B cell (primary cell): ENCODE measurements at regions not wholly inside any gene's neighbourhood (a gene's known extent, or its start where the extent isn't known, plus 50 kb on each side); places are given as distances from the start of the nearest gene placed in this dataset.

Experiments used
- ATAC-seq: fragments of 200-7000 bp; cut with Tn5 transposase; one replicate; pipeline ENCODE4 v1.10.0; 2021; ENCODE audit warnings: low read depth, mild to moderate bottlenecking, moderate number of reproducible peaks, moderate library complexity
- CTCF ChIA-PET: fragments of 350-600 bp; sonication (Branson Sonifier 250); formaldehyde crosslinking; loops from one replicate; lab custom pipeline; 2021; ENCODE audit warnings: antibody characterized with exemption, inconsistent platforms; lab: Charles Lee
- POLR2A ChIA-PET: fragments of 350-600 bp; sonication (Branson Sonifier 250); formaldehyde crosslinking; loops from one replicate; lab custom pipeline; 2021; ENCODE audit warnings: antibody characterized with exemption; lab: Charles Lee
- DNase-seq: peaks from one replicate; pipeline ENCODE4 v3.0.0; 2013
- H2AFZ ChIP-seq: 2 replicates; pipeline ENCODE4 v1.6.1; 2012; ENCODE audit warnings: mild to moderate bottlenecking, low read depth, low read length; ENCODE audit not compliant: insufficient read depth, poor library complexity, severe bottlenecking
- H3K27ac ChIP-seq, 2 donors: 1 replicate in 1 of 2; 2 replicates in 1 of 2; pipeline ENCODE4 v1.5.1; 2012 to 2013; ENCODE audit warnings: low read length in 2 of 2, mild to moderate bottlenecking in 2 of 2, moderate library complexity in 1 of 2
- H3K27me3 ChIP-seq, 4 experiments: fragments of 200-600 bp in 1 of 4; sonication (generic) in 1 of 4; replicated peaks in 1 of 4; 1 replicate in 2 of 4; 2 replicates in 2 of 4; pipeline versions ENCODE4 v1.6.1 to v1.7.0; 2013 to 2016; ENCODE audit warnings: low read length in 3 of 4, mild to moderate bottlenecking in 2 of 4, mixed read lengths in 1 of 4, moderate library complexity in 1 of 4; ENCODE audit not compliant: insufficient read depth in 4 of 4, control insufficient read depth in 3 of 4; ENCODE audit errors: control extremely low read depth in 1 of 4
- H3K36me3 ChIP-seq, 2 experiments: replicated peaks in 1 of 2; 1 replicate in 1 of 2; 2 replicates in 1 of 2; pipeline versions ENCODE4 v1.6.1 to v1.7.1; 2013; ENCODE audit warnings: low read length in 1 of 2; ENCODE audit not compliant: insufficient read depth in 2 of 2, control insufficient read depth in 1 of 2; ENCODE audit errors: control extremely low read depth in 1 of 2, extremely low read depth in 1 of 2
- H3K4me1 ChIP-seq, 2 donors: fragments of 200-600 bp in 1 of 2; sonication (generic) in 1 of 2; 1 replicate in 1 of 2; 2 replicates in 1 of 2; pipeline versions ENCODE4 v1.5.1 to v1.6.1; 2013 to 2017; ENCODE audit warnings: low read length in 2 of 2; ENCODE audit not compliant: control insufficient read depth in 2 of 2, insufficient read depth in 2 of 2
- H3K4me2 ChIP-seq: replicated peaks from 2 replicates; pipeline ENCODE3; 2012; ENCODE audit warnings: mild to moderate bottlenecking, low read depth, low read length; ENCODE audit not compliant: poor library complexity, severe bottlenecking
- H3K4me3 ChIP-seq, 5 experiments: fragments of 200-600 bp in 1 of 5; sonication (generic) in 1 of 5; 1 replicate in 3 of 5; 2 replicates in 2 of 5; pipeline versions ENCODE4 v1.5.1 to v1.7.0; 2011 to 2016; ENCODE audit warnings: low read length in 4 of 5, mild to moderate bottlenecking in 4 of 5, low read depth in 2 of 5, control low read depth in 1 of 5, moderate library complexity in 1 of 5; ENCODE audit not compliant: insufficient read depth in 1 of 5; ENCODE audit errors: control extremely low read depth in 1 of 5, extremely low read depth in 1 of 5
- H3K79me2 ChIP-seq: fragments of 200-600 bp; sonication (generic); one replicate; pipeline ENCODE4 v1.6.0; 2016; ENCODE audit warnings: low read length; ENCODE audit not compliant: control insufficient read depth, insufficient read depth
- H3K9ac ChIP-seq: fragments of 200-600 bp; sonication (generic); 2 replicates; pipeline ENCODE4 v1.6.1; 2017; ENCODE audit warnings: mild to moderate bottlenecking, low read length, moderate library complexity
- H3K9me3 ChIP-seq, 3 donors: one replicate each; pipeline versions ENCODE4 v1.6.1 to v1.7.1; 2013; ENCODE audit warnings: low read length in 2 of 3; ENCODE audit not compliant: control insufficient read depth in 2 of 3, insufficient read depth in 1 of 3; ENCODE audit errors: control extremely low read depth in 1 of 3
- H4K20me1 ChIP-seq: 2 replicates; pipeline ENCODE4 v1.6.0; 2012; ENCODE audit warnings: mild to moderate bottlenecking, low read length; ENCODE audit not compliant: insufficient read depth, control insufficient read depth, poor library complexity, severe bottlenecking
- H3K27ac Mint-ChIP-seq: one replicate; pipeline ENCODE4 v1.8.0; 2021; ENCODE audit warnings: mixed read lengths
- H3K27me3 Mint-ChIP-seq: one replicate; pipeline ENCODE4 v1.8.0; 2021; ENCODE audit warnings: mixed read lengths
- H3K4me1 Mint-ChIP-seq: one replicate; pipeline ENCODE4 v1.8.0; 2021; ENCODE audit warnings: mixed read lengths
- H3K4me3 Mint-ChIP-seq: one replicate; pipeline ENCODE4 v1.8.0; 2021; ENCODE audit warnings: mixed read lengths
- H3K9me3 Mint-ChIP-seq: one replicate; pipeline ENCODE4 v1.8.0; 2022; ENCODE audit warnings: mixed read lengths; ENCODE audit not compliant: insufficient read depth
- EZH2 ChIP-seq: IDR thresholded peaks from 2 replicates; pipeline ENCODE4 v1.6.1; 2012; ENCODE audit warnings: borderline replicate concordance, low read depth, mild to moderate bottlenecking, moderate library complexity, low read length; ENCODE audit not compliant: insufficient read depth, poor library complexity, severe bottlenecking
- WGBS: methylation state at CpG from one replicate; pipeline ENCODE4 v1.1.5; 2013; ENCODE audit warnings: missing lambda C conversion rate; ENCODE audit not compliant: insufficient coverage; 5-methylcytosine and 5-hydroxymethylcytosine counted together
- intact Hi-C: fragments of 100-400 bp; cut with micrococcal nuclease; formaldehyde crosslinking; loops from one replicate; pipeline ENCODE4 v1.10.0; 2022
- TF ChIP-seq, protein P1 (sequence below): fragments of 200-600 bp; IDR thresholded peaks from one replicate; pipeline ENCODE4 v1.8.0; 2022; ENCODE audit warnings: antibody characterized with exemption, mild to moderate bottlenecking

DNA sequence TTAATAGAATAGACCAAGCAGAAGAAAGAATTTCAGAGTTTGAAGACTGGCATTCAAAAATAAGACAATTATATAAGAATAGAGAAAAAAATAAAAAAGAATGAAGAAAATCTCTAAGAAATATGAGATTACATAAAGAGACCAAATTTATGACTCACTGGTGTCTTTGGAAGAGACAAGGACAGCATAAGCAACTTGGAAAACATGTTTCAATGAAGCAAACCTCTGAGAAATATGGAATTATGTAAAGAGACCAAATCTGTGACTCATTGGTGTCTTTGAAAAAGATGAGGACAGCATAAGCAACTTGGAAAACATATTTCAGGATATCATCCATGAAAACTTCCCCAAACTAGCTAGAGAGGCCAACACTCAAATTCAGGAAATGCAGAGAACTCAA is 60.4 kb upstream of the LYPLAL1 start:
- H3K4me2 ChIP-seq: no peak overlapping the region
- peaks cover 0 to 16% (median 9%) of the 10 kb centered on the region in 3 donors for H3K9me3 ChIP-seq
- H3K9me3 Mint-ChIP-seq: peaks cover 11% of the 10 kb centered on the region
- no peak for ATAC-seq
- H3K27me3 ChIP-seq: no peaks in the 10 kb centered on the region
- peaks cover 9% of the 10 kb centered on the region for H3K4me1 Mint-ChIP-seq
- CTCF ChIA-PET: no interaction called here
- no peak overlapping the region for H3K9ac ChIP-seq
- H3K27ac Mint-ChIP-seq: no peak overlapping the region
- no peak overlapping the region for H2AFZ ChIP-seq
- no peaks in the 10 kb centered on the region for H3K4me1 ChIP-seq
- no peaks in the 10 kb centered on the region for H4K20me1 ChIP-seq
- H3K4me3 Mint-ChIP-seq: no peak overlapping the region
- no peak for TF ChIP-seq EZH2
- TF ChIP-seq, protein P1, sequence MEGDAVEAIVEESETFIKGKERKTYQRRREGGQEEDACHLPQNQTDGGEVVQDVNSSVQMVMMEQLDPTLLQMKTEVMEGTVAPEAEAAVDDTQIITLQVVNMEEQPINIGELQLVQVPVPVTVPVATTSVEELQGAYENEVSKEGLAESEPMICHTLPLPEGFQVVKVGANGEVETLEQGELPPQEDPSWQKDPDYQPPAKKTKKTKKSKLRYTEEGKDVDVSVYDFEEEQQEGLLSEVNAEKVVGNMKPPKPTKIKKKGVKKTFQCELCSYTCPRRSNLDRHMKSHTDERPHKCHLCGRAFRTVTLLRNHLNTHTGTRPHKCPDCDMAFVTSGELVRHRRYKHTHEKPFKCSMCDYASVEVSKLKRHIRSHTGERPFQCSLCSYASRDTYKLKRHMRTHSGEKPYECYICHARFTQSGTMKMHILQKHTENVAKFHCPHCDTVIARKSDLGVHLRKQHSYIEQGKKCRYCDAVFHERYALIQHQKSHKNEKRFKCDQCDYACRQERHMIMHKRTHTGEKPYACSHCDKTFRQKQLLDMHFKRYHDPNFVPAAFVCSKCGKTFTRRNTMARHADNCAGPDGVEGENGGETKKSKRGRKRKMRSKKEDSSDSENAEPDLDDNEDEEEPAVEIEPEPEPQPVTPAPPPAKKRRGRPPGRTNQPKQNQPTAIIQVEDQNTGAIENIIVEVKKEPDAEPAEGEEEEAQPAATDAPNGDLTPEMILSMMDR: no peak
- no peaks in the 10 kb centered on the region for H3K27me3 Mint-ChIP-seq
- H3K4me3 ChIP-seq: no peak overlapping the region
- intact Hi-C loops: no loop called here
- H3K79me2 ChIP-seq: no peaks in the 10 kb centered on the region
- H3K27ac ChIP-seq: no peak overlapping the region
- DNase-seq: no peak
- POLR2A ChIA-PET: no interaction called here
- no peaks in the 10 kb centered on the region for H3K36me3 ChIP-seq

GRCh38 chr1:219114014-219114413 is 59.7 kb upstream of the LYPLAL1 start:
- no peak overlapping the region for H3K4me2 ChIP-seq
- ATAC-seq (no peak), DNase-seq (no peak)
- ChIA-PET POLR2A (no interaction called here), CTCF (no interaction called here)
- intact Hi-C loops: no loop called here
- no peaks in the 10 kb centered on the region for H3K27me3 ChIP-seq
- Mint-ChIP-seq H3K4me1 (peaks cover 6% of the 10 kb centered on the region), H3K27me3 (no peaks in the 10 kb centered on the region), H3K9me3 (peaks cover 11% of the 10 kb centered on the region), H3K4me3 (no peak overlapping the region), H3K27ac (no peak overlapping the region)
- no peaks in the 10 kb centered on the region for H3K4me1 ChIP-seq
- H3K36me3 ChIP-seq: no peaks in the 10 kb centered on the region
- no peaks in the 10 kb centered on the region for H3K79me2 ChIP-seq
- H3K9me3 ChIP-seq: peaks cover 0 to 16% (median 9%) of the 10 kb centered on the region in 3 donors
- H3K4me3 ChIP-seq: no peak overlapping the region
- no peak overlapping the region for H3K9ac ChIP-seq
- no peak overlapping the region for H3K27ac ChIP-seq
- H4K20me1 ChIP-seq: no peaks in the 10 kb centered on the region
- TF ChIP-seq, protein P1: no peak
- no peak for TF ChIP-seq EZH2
- no CpG with 5 or more reads among the region's 1 CpG for WGBS
- H2AFZ ChIP-seq: no peak overlapping the region
